ENCODE measurements at regions not wholly inside any gene's neighbourhood (a gene's known extent, or its start where the extent isn't known, plus 50 kb on each side); places are given as distances from the start of the nearest gene placed in this dataset.

DNA sequence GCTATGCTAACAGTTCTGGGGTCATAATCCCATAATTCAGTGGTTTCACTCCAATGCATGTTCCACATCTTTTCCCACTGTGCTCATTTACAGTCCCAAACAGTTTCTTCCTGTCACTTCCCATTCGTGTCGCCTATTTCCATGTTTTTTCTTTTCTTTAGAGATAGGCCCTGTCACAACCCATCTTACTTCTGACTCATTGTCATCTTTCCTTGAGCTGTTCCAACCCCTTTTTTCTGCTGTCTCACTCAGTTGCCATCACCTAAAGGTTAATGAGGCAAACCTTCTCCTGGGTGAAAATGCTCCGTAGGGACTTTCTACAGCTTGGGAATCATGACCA is 814.5 kb downstream of the VGLL3 start:
- no peak for DNase-seq (ENCODE audit: low read depth)

DNA sequence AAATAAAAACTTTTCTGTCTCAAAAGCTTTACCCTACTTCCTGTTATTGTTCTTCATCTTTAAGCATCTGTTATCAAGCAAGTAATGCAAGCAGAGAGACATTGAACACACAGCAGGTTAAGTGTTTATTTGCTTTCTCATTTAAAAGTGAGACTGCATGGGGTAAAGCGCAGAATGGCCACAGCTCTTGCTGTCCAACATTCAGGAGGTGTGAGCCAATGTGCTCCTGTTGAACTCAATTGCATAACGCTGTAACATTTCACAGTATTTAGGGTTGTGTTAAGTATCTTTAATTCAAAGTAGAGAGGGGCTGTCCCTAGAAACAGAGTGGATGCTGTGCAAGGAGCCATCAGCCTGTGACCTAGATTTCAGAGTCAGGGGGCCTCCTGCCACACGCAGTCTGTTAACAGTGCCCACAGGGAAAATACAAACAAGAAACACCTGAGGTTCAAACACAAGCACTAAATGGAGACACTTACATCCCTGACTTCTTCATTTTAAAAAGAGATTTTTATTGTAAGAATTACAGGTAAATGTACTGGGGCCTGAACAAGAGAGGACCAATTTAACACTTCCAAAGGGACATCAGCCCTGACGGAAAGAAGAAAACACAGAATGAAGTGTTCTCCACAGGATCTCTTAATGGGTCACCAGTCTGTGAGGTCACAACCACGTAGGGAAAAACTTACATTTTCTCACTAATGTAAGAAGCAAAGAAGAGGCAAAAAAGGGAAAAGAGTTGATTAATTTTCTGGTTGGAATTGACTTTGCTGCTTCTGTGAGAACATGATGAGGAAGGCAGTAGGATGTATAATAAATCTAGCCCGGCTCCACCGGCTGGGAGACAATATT is 815.1 kb downstream of the VGLL3 start:
- DNase-seq (ENCODE audit: low read depth) = no peak

DNA sequence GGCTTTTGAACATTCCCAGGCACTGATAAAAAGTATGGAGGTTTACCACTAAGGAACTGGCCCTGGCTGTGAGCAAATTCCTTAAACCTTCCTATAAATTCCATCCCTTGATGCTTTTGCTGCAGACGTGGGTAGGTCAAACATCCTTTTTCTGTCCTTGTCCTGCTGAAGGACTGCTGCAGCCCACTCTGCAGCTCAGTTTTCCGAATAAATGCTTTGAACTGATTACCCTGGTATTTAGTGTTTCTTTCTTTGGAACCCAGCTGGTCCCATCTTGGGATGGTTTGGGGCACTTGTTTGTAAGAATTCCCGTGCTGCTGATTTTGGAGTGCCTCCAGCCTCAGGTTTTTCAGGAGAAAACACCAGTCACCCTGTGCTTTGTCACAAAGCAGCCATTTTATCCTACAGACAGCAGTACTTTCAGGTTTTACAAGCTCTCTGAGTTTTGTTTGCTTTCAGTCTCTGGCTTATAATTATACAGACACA is 815.9 kb downstream of the VGLL3 start:
- DNase-seq (ENCODE audit: low read depth) = no peak

DNA sequence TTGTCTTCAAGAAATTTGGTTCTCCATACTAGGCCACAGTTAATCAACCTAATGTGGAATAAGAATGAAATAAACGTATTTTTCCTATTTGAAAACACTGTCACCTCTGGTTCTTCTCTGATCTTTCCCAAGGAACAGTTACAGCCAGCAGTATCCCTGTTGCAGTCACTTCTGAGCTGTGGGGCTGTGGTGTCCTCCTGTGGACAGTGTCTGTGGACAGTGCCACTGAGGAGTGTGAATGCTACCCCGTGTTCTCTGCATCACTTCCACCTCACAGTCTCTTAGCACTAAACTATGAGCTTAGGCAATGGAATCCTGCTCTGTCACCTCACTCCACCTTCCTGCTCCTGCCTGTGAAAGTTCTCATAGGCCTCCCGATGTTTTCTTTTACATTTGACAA is 817.5 kb downstream of the VGLL3 start:
- no peak for DNase-seq (ENCODE audit: low read depth)

DNA sequence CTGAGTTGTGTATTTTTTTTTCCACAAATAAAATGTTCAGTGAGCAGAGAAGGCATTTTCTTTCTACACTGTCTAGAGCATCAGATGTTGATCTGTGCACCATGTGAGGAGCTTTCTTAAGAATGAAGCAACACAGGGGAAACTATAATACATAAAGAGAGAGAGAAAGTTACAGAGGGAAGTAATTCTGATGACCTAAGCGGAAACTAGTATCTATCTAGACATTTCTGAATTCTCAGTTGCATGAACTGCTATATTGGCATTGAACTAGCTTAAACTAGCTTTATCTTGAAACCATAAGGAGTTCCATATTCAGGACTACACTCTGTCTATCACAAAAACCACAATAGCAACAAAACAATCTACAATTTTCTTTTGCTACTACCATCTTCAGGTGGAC is 822.4 kb downstream of the VGLL3 start:
- no peak for DNase-seq (ENCODE audit: low read depth)

DNA sequence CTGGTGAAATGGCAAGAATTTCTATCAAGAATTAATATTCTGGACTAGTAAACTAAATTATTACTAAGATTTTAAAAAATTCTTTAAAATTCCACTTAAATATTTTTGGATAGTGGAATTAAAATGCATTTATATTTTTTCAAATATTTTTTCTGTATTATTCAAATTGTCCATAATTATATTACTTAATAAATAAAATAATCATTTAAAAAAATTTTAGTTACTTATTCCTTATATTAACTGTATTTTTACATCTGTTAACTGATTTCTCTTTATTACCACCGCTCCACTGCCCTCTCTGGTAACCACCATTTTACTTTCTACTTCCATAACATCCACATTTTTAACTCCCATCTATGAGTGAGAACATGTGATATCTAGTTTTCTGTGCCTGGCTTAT is 828.4 kb downstream of the VGLL3 start:
- DNase-seq (ENCODE audit: low read depth) = no peak

DNA sequence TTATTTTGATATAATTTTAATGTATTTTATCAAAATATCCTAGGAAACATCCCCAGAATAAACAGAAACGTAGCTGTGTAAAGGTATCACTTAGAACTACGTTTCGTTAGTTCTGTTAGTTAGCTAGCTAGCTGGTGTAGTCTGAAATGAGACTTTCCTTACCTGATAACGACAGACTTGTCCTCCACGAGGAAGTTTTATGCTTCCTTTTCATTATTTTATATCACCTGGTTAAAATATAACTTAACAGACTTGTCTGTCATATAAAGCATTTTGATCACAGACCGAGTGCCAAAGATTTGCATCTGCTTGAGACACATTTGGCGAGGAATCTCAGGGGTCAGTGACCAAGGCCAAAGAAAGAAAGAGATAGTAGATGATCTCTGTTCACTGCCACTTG is 829.5 kb downstream of the VGLL3 start:
- DNase-seq (ENCODE audit: low read depth) = no peak

DNA sequence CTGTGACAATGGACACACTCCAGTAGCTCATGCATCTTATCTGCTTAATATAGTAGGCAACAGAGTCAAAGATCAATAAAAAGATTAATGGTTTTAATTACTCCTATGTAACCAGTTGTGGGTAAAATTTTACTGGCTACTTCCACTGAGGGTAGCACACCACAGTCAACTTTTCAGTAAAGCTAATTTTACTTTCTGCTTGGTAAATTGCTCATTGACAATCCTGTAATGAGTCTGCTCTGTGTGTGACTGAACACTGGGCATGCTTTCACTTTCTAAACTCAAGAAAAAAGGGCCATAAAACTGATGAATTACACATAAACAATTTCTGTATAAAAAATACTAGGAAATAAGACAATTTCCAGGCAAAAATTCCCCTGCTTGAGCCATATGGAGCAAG is 838.3 kb downstream of the VGLL3 start:
- no peak for DNase-seq (ENCODE audit: low read depth)

DNA sequence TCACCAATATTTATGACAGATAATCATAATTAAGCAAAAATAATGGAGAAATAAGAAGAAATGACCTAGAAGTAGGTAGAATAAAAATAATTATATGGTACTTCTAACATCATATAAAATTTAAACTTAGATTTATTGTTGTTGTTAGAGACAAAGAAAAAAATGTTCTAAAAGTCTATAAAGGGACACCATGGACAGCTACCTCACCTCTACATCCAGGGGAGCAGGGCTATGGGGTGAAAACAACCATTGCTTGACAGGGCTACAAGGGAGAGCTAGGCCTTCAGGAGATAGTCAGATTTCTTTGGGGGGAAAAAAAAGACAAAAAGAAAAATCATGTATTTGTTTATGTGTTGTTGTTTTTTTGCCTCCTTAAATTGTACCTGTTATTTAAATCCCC is 841.9 kb downstream of the VGLL3 start:
- DNase-seq (ENCODE audit: low read depth) = no peak

DNA sequence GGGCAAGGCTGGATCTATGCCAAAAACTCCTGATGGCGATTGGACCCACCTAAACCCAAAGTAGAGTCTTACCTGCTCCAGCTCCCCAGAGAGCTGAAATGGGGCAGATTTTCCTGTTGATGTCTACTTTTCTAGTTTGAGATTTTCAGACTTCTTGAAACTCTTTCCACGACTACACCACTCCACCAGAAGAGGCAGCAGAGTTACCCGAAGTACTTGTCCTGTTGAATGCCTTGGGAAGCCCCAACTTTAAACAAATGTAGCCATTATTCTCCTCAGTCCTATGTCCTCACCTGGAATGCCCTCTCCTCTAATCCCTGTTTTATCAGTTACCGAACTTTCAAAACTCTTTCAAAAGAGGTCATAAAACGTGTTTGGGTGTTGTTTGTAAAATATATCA is 843.8 kb downstream of the VGLL3 start:
- no peak for DNase-seq (ENCODE audit: low read depth)

DNA sequence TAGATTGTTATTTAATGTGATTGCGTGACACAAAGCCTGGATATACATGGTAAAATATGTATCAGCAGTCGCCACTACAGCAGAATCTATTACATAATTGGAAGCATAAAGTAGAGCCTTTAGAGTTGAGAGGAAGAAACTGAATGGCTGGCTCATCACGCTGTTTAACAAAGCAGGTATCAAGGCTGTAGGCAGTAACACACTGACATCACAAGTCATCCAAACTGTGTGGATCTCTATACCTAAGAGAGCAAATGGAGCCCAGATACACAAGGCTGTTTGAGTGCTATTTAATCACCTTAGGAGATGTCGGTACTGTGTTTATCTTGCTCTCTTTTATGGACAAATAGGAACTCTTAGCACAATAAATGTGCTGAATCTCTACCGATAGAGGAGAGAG is 864.4 kb downstream of the VGLL3 start:
- no peak for DNase-seq (ENCODE audit: low read depth)

All from LHCN-M2 (cell line).